Panc1 (cell line): ENCODE measurements at regions not wholly inside any gene's neighbourhood (a gene's known extent, or its start where the extent isn't known, plus 50 kb on each side); places are given as distances from the start of the nearest gene placed in this dataset.

ENCODE experiments used
- ATAC-seq: fragments of 200-7000 bp; cut with Tn5 transposase; 2 replicates; pipeline ENCODE4 v1.9.1; 2020; ENCODE audit warnings: mild to moderate bottlenecking, moderate library complexity
- BruUV-seq: library from RNA; stranded (reverse); fragments of 400-500 nt; replicated peaks from 2 replicates; lab custom pipeline; 2021; lab: Mats Ljungman, UMichigan
- CTCF ChIA-PET: fragments of 300-600 bp; sonication (Branson Sonifier 250); formaldehyde crosslinking; loops from one replicate; lab custom pipeline; 2022; ENCODE audit warnings: antibody characterized with exemption; lab: Charles Lee
- POLR2A ChIA-PET: fragments of 300-600 bp; sonication (Branson Sonifier 250); formaldehyde crosslinking; loops from one replicate; lab custom pipeline; 2022; ENCODE audit warnings: antibody characterized with exemption; lab: Charles Lee
- DNase-seq: peaks from one replicate; pipeline ENCODE4 v3.0.0-alpha.2; 2010; ENCODE audit warnings: low read depth, low spot score
- H3K27ac ChIP-seq: 2 replicates; pipeline ENCODE4 v1.5.1; 2011; ENCODE audit warnings: mild to moderate bottlenecking, low read length, inconsistent platforms
- H3K27me3 ChIP-seq: fragments of 200-500 bp; sonication (Bioruptor generic); 2 replicates; pipeline ENCODE4 v1.6.0; 2014; ENCODE audit warnings: low read length, inconsistent platforms; ENCODE audit not compliant: control insufficient read depth, insufficient read depth
- H3K36me3 ChIP-seq: fragments of 200-500 bp; sonication (Bioruptor generic); 2 replicates; pipeline ENCODE4 v1.5.1; 2014; ENCODE audit warnings: inconsistent platforms, mild to moderate bottlenecking, low read length, moderate library complexity; ENCODE audit not compliant: control insufficient read depth, insufficient read depth
- H3K4me1 ChIP-seq: 2 replicates; pipeline ENCODE4 v1.5.1; 2011; ENCODE audit warnings: inconsistent platforms, mild to moderate bottlenecking, low read length, moderate library complexity; ENCODE audit not compliant: control insufficient read depth, insufficient read depth
- H3K4me3 ChIP-seq, 2 experiments: 2 replicates each; pipeline ENCODE4 v1.5.1; 2011 to 2012; ENCODE audit warnings: low read depth in 2 of 2, low read length in 2 of 2, mild to moderate bottlenecking in 2 of 2, inconsistent platforms in 1 of 2, moderate library complexity in 1 of 2
- H3K9me3 ChIP-seq: fragments of 200-500 bp; sonication (Bioruptor generic); 2 replicates; pipeline ENCODE4 v1.5.1; 2014; ENCODE audit warnings: low read depth, mild to moderate bottlenecking, inconsistent platforms, low read length, moderate library complexity; ENCODE audit not compliant: control insufficient read depth, insufficient read depth
- POLR2AphosphoS5 ChIP-seq: IDR thresholded peaks from 2 replicates; pipeline ENCODE4 v1.6.1; 2012; ENCODE audit warnings: mild to moderate bottlenecking, low read depth, low read length, moderate library complexity
- SIN3A ChIP-seq: IDR thresholded peaks from 2 replicates; pipeline ENCODE4 v1.6.1; 2012; ENCODE audit warnings: low read depth, mild to moderate bottlenecking, low read length, moderate library complexity, borderline replicate concordance; ENCODE audit not compliant: insufficient read depth
- TCF7L2 ChIP-seq: IDR thresholded peaks from 2 replicates; pipeline ENCODE4 v1.6.1; 2011; ENCODE audit warnings: mild to moderate bottlenecking, low read depth, low read length, inconsistent platforms
- in situ Hi-C: cut with HindIII; loops from 2 replicates; pipeline ENCODE4 v1.10.0; 2016; ENCODE audit warnings: low sequenced_read_pairs, low pct_unique_long_range_greater_than_20kb
- intact Hi-C: fragments of 100-400 bp; cut with micrococcal nuclease; formaldehyde crosslinking; loops from one replicate; pipeline ENCODE4 v1.10.0; 2022; ENCODE audit not compliant: unreplicated experiment
- TF ChIP-seq, protein P1 (sequence below), 2 experiments: IDR thresholded peaks; 2 replicates each; pipeline ENCODE4 v1.6.1; 2011 to 2012; ENCODE audit warnings: low read depth in 2 of 2, control low read depth in 1 of 2, low read length in 1 of 2, mild to moderate bottlenecking in 1 of 2, moderate library complexity in 1 of 2; ENCODE audit not compliant: insufficient read depth in 1 of 2
- TF ChIP-seq, protein P2 (sequence below): fragments of 450-650 bp; IDR thresholded peaks from 2 replicates; pipeline ENCODE4 v1.5.1; 2017; ENCODE audit warnings: mild to moderate bottlenecking

DNA sequence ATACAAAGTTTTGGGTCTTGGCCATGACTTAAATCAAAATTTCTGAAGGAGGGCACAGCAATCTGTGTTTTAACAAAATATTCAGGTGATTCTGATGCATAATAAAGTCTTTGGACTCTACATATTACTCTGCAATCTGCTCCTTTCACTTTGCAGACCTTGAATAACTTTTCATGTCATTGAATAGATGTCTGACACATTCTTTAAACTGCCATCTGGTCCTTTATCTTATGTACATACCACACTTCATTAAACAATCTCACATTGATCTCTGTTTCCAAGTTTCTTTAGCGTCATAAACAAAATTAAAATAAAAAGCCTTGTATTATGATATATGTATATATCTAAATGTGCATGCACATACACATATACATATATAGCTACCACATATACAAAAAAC lies 831.2 kb downstream of the MAFB start:
- in situ Hi-C loops, result no loop called here
- TF ChIP-seq, protein P1, sequence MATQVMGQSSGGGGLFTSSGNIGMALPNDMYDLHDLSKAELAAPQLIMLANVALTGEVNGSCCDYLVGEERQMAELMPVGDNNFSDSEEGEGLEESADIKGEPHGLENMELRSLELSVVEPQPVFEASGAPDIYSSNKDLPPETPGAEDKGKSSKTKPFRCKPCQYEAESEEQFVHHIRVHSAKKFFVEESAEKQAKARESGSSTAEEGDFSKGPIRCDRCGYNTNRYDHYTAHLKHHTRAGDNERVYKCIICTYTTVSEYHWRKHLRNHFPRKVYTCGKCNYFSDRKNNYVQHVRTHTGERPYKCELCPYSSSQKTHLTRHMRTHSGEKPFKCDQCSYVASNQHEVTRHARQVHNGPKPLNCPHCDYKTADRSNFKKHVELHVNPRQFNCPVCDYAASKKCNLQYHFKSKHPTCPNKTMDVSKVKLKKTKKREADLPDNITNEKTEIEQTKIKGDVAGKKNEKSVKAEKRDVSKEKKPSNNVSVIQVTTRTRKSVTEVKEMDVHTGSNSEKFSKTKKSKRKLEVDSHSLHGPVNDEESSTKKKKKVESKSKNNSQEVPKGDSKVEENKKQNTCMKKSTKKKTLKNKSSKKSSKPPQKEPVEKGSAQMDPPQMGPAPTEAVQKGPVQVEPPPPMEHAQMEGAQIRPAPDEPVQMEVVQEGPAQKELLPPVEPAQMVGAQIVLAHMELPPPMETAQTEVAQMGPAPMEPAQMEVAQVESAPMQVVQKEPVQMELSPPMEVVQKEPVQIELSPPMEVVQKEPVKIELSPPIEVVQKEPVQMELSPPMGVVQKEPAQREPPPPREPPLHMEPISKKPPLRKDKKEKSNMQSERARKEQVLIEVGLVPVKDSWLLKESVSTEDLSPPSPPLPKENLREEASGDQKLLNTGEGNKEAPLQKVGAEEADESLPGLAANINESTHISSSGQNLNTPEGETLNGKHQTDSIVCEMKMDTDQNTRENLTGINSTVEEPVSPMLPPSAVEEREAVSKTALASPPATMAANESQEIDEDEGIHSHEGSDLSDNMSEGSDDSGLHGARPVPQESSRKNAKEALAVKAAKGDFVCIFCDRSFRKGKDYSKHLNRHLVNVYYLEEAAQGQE (IDR thresholded peaks at IDR 0.05; ENCODE audit: insufficient read depth in 1 of 2, low read depth in 2 of 2, low read length in 1 of 2), result no peak
- TF ChIP-seq SIN3A, result no peak
- TF ChIP-seq POLR2AphosphoS5, result no peak
- no peak for TF ChIP-seq TCF7L2
- TF ChIP-seq, protein P2, sequence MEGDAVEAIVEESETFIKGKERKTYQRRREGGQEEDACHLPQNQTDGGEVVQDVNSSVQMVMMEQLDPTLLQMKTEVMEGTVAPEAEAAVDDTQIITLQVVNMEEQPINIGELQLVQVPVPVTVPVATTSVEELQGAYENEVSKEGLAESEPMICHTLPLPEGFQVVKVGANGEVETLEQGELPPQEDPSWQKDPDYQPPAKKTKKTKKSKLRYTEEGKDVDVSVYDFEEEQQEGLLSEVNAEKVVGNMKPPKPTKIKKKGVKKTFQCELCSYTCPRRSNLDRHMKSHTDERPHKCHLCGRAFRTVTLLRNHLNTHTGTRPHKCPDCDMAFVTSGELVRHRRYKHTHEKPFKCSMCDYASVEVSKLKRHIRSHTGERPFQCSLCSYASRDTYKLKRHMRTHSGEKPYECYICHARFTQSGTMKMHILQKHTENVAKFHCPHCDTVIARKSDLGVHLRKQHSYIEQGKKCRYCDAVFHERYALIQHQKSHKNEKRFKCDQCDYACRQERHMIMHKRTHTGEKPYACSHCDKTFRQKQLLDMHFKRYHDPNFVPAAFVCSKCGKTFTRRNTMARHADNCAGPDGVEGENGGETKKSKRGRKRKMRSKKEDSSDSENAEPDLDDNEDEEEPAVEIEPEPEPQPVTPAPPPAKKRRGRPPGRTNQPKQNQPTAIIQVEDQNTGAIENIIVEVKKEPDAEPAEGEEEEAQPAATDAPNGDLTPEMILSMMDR, result no peak
- ATAC-seq, result no peak
- H3K36me3 ChIP-seq, result no peaks in the 10 kb centered on the region
- POLR2A ChIA-PET, result no interaction called here
- CTCF ChIA-PET, result no interaction called here
- no peaks in the 10 kb centered on the region for H3K4me1 ChIP-seq
- BruUV-seq, result no TSS peak
- no peaks in the 10 kb centered on the region for H3K9me3 ChIP-seq
- intact Hi-C loops, result no loop called here
- no peak overlapping the region for H3K27ac ChIP-seq
- no peaks in the 10 kb centered on the region for H3K27me3 ChIP-seq
- H3K4me3 ChIP-seq, result no peak overlapping the region
- no peak for DNase-seq

DNA sequence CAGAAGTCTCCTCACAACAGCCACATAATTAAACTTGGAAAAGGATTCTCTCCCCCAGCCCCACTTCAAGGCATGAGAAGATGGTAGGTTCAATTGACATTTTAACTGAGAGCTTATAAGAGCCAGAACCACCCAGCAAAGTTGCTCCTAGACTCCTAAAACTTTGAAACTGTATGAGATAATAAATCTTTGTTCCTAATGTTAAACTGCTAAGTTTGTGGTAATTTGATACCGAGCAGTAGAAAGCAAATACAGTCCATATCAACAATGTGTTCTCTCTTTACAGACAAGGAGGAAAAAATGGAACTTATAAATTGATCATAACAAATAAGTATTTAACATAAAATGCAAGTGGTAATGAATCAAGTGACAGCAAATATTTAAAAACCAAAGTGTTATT lies 831.8 kb downstream of the MAFB start:
- in situ Hi-C loops (no loop called here), intact Hi-C loops (no loop called here)
- no TSS peak for BruUV-seq
- ChIA-PET CTCF (no interaction called here), POLR2A (no interaction called here)
- no peaks in the 10 kb centered on the region for H3K36me3 ChIP-seq
- H3K9me3 ChIP-seq, result no peaks in the 10 kb centered on the region
- no peaks in the 10 kb centered on the region for H3K4me1 ChIP-seq
- no peaks in the 10 kb centered on the region for H3K27me3 ChIP-seq
- no peak for DNase-seq
- no peak for ATAC-seq
- H3K4me3 ChIP-seq, result no peak overlapping the region
- H3K27ac ChIP-seq, result no peak overlapping the region
- TF ChIP-seq, protein P1 (IDR thresholded peaks at IDR 0.05; ENCODE audit: insufficient read depth in 1 of 2, low read depth in 2 of 2, low read length in 1 of 2), result no peak
- no peak for TF ChIP-seq SIN3A
- no peak for TF ChIP-seq TCF7L2
- no peak for TF ChIP-seq POLR2AphosphoS5
- TF ChIP-seq, protein P2, result no peak
